ENCODE measurements at regions not wholly inside any gene's neighbourhood (a gene's known extent, or its start where the extent isn't known, plus 50 kb on each side); places are given as distances from the start of the nearest gene placed in this dataset.

- Histone ChIP-seq H3K9me3 (peaks cover 0 to 6% (median 0%) of the 10 kb centered on the region in 8 donors), H3K36me3 (no peaks in the 10 kb centered on the region), H3K27me3 (replicated peaks in 1 of 7) (peaks cover 0 to 62% (median 0%) of the 10 kb centered on the region in 7 donors), H3K4me1 (no peaks in the 10 kb centered on the region), H3K4me3 (no peak overlapping the region), H3K27ac (no peak overlapping the region)
- DNase-seq: no peak
- 89 to 98% (median 91%) methylated on average over 2 of the region's 2 CpGs for WGBS, 5 donors
- intact Hi-C loops (cut with DNase I; ENCODE audit: low total_unique reads): no loop called here
- TF ChIP-seq POLR2A (IDR thresholded peaks at IDR 0.05): no peak
- TF ChIP-seq POLR2AphosphoS5 (IDR thresholded peaks at IDR 0.05): no peak
- TF ChIP-seq, protein P1, sequence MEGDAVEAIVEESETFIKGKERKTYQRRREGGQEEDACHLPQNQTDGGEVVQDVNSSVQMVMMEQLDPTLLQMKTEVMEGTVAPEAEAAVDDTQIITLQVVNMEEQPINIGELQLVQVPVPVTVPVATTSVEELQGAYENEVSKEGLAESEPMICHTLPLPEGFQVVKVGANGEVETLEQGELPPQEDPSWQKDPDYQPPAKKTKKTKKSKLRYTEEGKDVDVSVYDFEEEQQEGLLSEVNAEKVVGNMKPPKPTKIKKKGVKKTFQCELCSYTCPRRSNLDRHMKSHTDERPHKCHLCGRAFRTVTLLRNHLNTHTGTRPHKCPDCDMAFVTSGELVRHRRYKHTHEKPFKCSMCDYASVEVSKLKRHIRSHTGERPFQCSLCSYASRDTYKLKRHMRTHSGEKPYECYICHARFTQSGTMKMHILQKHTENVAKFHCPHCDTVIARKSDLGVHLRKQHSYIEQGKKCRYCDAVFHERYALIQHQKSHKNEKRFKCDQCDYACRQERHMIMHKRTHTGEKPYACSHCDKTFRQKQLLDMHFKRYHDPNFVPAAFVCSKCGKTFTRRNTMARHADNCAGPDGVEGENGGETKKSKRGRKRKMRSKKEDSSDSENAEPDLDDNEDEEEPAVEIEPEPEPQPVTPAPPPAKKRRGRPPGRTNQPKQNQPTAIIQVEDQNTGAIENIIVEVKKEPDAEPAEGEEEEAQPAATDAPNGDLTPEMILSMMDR (IDR thresholded peaks at IDR 0.05 in 8 of 11, conservative IDR thresholded peaks at IDR 0.05 in 3 of 11): no peak
Measured at GRCh38 chr1:18568489-18568888, 62.2 kb upstream of the PAX7 start.

GRCh38 chr1:18569251-18569650, 61.4 kb upstream of the PAX7 start:
- DNase-seq: no peak
- Histone ChIP-seq H3K27ac (no peak overlapping the region), H3K27me3 (replicated peaks in 1 of 7) (peaks cover 0 to 60% (median 0%) of the 10 kb centered on the region in 7 donors), H3K4me3 (no peak overlapping the region), H3K4me1 (no peaks in the 10 kb centered on the region), H3K9me3 (peaks cover 0 to 6% (median 0%) of the 10 kb centered on the region in 8 donors), H3K36me3 (no peaks in the 10 kb centered on the region)
- TF ChIP-seq, protein P1 (IDR thresholded peaks at IDR 0.05 in 8 of 11, conservative IDR thresholded peaks at IDR 0.05 in 3 of 11): no peak
- TF ChIP-seq POLR2A (IDR thresholded peaks at IDR 0.05): no peak
- no peak for TF ChIP-seq POLR2AphosphoS5 (IDR thresholded peaks at IDR 0.05)
- intact Hi-C loops (cut with DNase I; ENCODE audit: low total_unique reads): no loop called here
- 74 to 82% (median 81%) methylated on average over 8 of the region's 8 CpGs for WGBS, 5 donors

DNA sequence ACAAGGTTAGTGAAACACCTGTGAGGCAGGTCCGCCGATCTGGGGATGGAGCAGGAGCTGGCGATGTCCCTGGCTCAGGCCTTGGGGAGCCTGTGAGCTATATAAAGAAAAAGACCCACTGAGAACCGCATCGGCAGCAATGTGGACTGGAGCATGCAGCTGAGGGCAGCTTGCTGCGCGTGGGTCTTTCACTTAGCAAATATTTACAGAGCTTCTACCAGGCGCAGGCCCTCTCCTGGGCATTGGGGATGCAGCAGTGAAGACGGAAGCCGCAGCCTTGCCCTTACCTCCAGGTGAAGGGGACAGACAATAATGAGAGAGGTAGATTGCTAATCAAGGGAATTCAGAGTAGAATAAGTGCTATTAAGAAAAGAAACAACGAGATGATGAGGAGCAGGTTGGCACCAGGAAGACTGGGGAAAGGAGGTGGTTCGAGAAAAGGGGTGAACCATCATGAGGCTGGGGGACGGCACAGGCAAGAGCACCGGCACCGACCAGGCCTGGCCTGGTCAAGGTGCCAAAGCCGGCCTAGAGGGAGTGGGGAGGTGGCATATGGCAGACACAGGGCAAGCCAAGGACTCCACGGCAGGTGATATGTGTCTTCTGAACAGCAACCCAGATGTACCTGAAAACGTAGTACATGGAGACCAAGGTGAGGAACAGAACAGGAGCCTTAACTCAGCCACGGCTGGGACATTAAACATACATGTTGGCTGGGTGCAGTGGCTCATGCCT, 60.7 kb upstream of the PAX7 start:
- intact Hi-C loops (cut with DNase I; ENCODE audit: low total_unique reads): no loop called here
- 76 to 86% (median 78%) methylated on average over 19 of the region's 19 CpGs for WGBS, 5 donors
- Histone ChIP-seq H3K4me3 (no peak overlapping the region), H3K27me3 (replicated peaks in 1 of 7) (peaks cover 0 to 60% (median 0%) of the 10 kb centered on the region in 7 donors), H3K4me1 (no peaks in the 10 kb centered on the region), H3K27ac (no peak overlapping the region), H3K9me3 (peaks cover 0 to 6% (median 0%) of the 10 kb centered on the region in 8 donors), H3K36me3 (no peaks in the 10 kb centered on the region)
- no peak for DNase-seq
- TF ChIP-seq, protein P1 (IDR thresholded peaks at IDR 0.05 in 8 of 11, conservative IDR thresholded peaks at IDR 0.05 in 3 of 11): no peak
- no peak for TF ChIP-seq POLR2A (IDR thresholded peaks at IDR 0.05)
- no peak for TF ChIP-seq POLR2AphosphoS5 (IDR thresholded peaks at IDR 0.05)

- peaks cover 0 to 6% (median 0%) of the 10 kb centered on the region in 8 donors for H3K9me3 ChIP-seq
- TF ChIP-seq, protein P1 (IDR thresholded peaks at IDR 0.05 in 8 of 11, conservative IDR thresholded peaks at IDR 0.05 in 3 of 11): no peak
- TF ChIP-seq POLR2A (IDR thresholded peaks at IDR 0.05): no peak
- TF ChIP-seq POLR2AphosphoS5 (IDR thresholded peaks at IDR 0.05): no peak
- H3K36me3 ChIP-seq: no peaks in the 10 kb centered on the region
- no peaks in the 10 kb centered on the region for H3K4me1 ChIP-seq
- H3K27me3 ChIP-seq (replicated peaks in 1 of 7): peaks cover 0 to 69% (median 0%) of the 10 kb centered on the region in 7 donors
- no peak overlapping the region for H3K27ac ChIP-seq
- WGBS, 5 donors: 66 to 72% (median 68%) methylated on average over 10 of the region's 10 CpGs
- DNase-seq: no peak
- intact Hi-C loops (cut with DNase I; ENCODE audit: low total_unique reads): no loop called here
- H3K4me3 ChIP-seq: no peak overlapping the region
Measured at GRCh38 chr1:18571275-18571674, 59.4 kb upstream of the PAX7 start.

All from spleen (tissue), 11 donors.